Natural killer cell (primary cell): ENCODE measurements at regions not wholly inside any gene's neighbourhood (a gene's known extent, or its start where the extent isn't known, plus 50 kb on each side); places are given as distances from the start of the nearest gene placed in this dataset.

Experiments
- ATAC-seq, 3 donors: fragments of 150-1000 bp in 2 of 3; fragments of 200-7000 bp in 1 of 3; cut with Tn5 transposase; 1 replicate in 1 of 3; 2 replicates in 2 of 3; pipeline ENCODE4 v1.10.0; 2021; ENCODE audit warnings: mild to moderate bottlenecking in 2 of 3, moderate library complexity in 2 of 3
- DNase-seq, 2 donors: peaks; one replicate each; pipeline versions ENCODE4 v3.0.0 to v3.0.0-alpha.2; 2013 to 2021; ENCODE audit warnings: mixed read lengths in 1 of 2
- H3K27ac ChIP-seq: one replicate; pipeline ENCODE4 v1.5.1; 2013; ENCODE audit warnings: mild to moderate bottlenecking, low read length
- H3K27me3 ChIP-seq: one replicate; pipeline ENCODE4 v1.6.1; 2013; ENCODE audit warnings: low read length; ENCODE audit not compliant: control insufficient read depth, insufficient read depth
- H3K36me3 ChIP-seq: one replicate; pipeline ENCODE4 v1.6.1; 2013; ENCODE audit warnings: low read length; ENCODE audit not compliant: control insufficient read depth, insufficient read depth
- H3K4me1 ChIP-seq: one replicate; pipeline ENCODE4 v1.6.1; 2013; ENCODE audit warnings: low read length; ENCODE audit not compliant: control insufficient read depth, insufficient read depth
- H3K4me3 ChIP-seq: one replicate; pipeline ENCODE4 v1.5.1; 2013; ENCODE audit warnings: low read length
- H3K9me3 ChIP-seq: one replicate; pipeline ENCODE4 v1.6.1; 2013; ENCODE audit warnings: low read length; ENCODE audit not compliant: control insufficient read depth, insufficient read depth
- H3K27ac Mint-ChIP-seq, 2 donors: one replicate each; pipeline ENCODE4 v1.8.0; 2022; ENCODE audit warnings: mild to moderate bottlenecking in 2 of 2, mixed read lengths in 2 of 2, moderate library complexity in 1 of 2
- H3K27me3 Mint-ChIP-seq, 2 donors: one replicate each; pipeline ENCODE4 v1.8.0; 2022; ENCODE audit warnings: low read depth in 2 of 2, mixed read lengths in 2 of 2
- H3K36me3 Mint-ChIP-seq: one replicate; pipeline ENCODE4 v1.8.0; 2022; ENCODE audit warnings: mixed read lengths
- H3K4me1 Mint-ChIP-seq, 2 donors: one replicate each; pipeline ENCODE4 v1.8.0; 2022; ENCODE audit warnings: mixed read lengths in 2 of 2
- H3K4me3 Mint-ChIP-seq: one replicate; pipeline ENCODE4 v1.8.0; 2022; ENCODE audit warnings: mild to moderate bottlenecking, moderate library complexity, mixed read lengths
- H3K9me3 Mint-ChIP-seq, 2 donors: one replicate each; pipeline ENCODE4 v1.8.0; 2022; ENCODE audit warnings: mixed read lengths in 2 of 2
- WGBS: methylation state at CpG from one replicate; pipeline ENCODE4 v1.1.7; 2013; ENCODE audit warnings: missing lambda C conversion rate; ENCODE audit not compliant: insufficient coverage; 5-methylcytosine and 5-hydroxymethylcytosine counted together
- intact Hi-C: fragments of 100-400 bp; cut with micrococcal nuclease; formaldehyde crosslinking; loops from one replicate; pipeline ENCODE4 v1.14.2; 2022
- TF ChIP-seq, protein P1 (sequence below): fragments of 200-600 bp; IDR thresholded peaks from one replicate; pipeline ENCODE4 v1.8.0; 2022; ENCODE audit warnings: antibody characterized with exemption

DNA sequence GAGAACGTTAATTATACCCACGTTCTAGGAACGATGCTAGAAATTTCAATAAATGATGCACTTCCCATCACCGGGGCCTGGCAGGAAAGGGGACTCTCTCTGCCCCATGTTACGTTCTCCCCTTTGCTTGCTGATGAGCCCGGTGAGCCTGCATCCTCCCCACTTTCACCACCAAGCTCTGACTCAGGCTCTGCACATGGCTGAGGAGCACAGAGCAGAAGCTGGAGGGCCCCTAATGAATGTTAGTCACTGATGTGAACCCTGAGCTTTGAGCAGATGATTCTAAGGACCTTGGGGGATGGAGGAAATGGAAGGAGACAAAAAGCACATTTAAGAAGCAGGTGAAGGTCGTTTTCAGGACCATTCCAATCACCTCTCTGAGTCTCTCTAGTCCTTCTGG, 468.2 kb upstream of the ARID1B start:
- Histone ChIP-seq H3K27ac (no peak overlapping the region), H3K27me3 (no peaks in the 10 kb centered on the region), H3K9me3 (no peaks in the 10 kb centered on the region), H3K4me3 (no peak overlapping the region), H3K4me1 (no peaks in the 10 kb centered on the region), H3K36me3 (no peaks in the 10 kb centered on the region)
- no peak for DNase-seq
- H3K4me3 Mint-ChIP-seq = no peak overlapping the region
- H3K4me1 Mint-ChIP-seq = no peaks in the 10 kb centered on the region
- no peak for ATAC-seq
- WGBS = 76% methylated on average over 7 of the region's 7 CpGs
- no peak overlapping the region for H3K27ac Mint-ChIP-seq
- H3K9me3 Mint-ChIP-seq = peaks cover 0 to 2% of the 10 kb centered on the region in 2 donors
- no peaks in the 10 kb centered on the region for H3K36me3 Mint-ChIP-seq
- intact Hi-C loops = no loop called here
- TF ChIP-seq, protein P1, sequence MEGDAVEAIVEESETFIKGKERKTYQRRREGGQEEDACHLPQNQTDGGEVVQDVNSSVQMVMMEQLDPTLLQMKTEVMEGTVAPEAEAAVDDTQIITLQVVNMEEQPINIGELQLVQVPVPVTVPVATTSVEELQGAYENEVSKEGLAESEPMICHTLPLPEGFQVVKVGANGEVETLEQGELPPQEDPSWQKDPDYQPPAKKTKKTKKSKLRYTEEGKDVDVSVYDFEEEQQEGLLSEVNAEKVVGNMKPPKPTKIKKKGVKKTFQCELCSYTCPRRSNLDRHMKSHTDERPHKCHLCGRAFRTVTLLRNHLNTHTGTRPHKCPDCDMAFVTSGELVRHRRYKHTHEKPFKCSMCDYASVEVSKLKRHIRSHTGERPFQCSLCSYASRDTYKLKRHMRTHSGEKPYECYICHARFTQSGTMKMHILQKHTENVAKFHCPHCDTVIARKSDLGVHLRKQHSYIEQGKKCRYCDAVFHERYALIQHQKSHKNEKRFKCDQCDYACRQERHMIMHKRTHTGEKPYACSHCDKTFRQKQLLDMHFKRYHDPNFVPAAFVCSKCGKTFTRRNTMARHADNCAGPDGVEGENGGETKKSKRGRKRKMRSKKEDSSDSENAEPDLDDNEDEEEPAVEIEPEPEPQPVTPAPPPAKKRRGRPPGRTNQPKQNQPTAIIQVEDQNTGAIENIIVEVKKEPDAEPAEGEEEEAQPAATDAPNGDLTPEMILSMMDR = no peak
- peaks cover 0 to 9% of the 10 kb centered on the region in 2 donors for H3K27me3 Mint-ChIP-seq

DNA sequence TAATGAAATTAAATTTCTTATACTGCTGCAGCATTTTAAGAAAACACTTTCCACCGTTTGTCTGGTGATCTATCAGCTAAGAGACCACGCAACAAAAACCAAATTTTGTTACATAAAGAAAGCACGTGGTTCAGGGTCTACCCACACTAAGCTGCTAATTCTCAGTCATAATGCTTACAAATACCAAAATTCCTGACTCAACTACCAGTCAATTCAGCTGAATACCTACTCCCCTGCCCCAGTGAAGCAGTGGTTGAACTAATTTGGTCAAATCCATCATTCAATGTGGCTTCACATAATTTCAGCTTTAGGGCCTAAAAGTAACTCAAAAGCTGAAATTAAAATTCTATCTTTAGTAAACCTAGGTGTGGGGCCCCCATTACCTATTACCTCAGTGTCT, 468.6 kb upstream of the ARID1B start:
- Mint-ChIP-seq H3K4me3 (no peak overlapping the region), H3K4me1 (no peaks in the 10 kb centered on the region), H3K27me3 (peaks cover 0 to 9% of the 10 kb centered on the region in 2 donors), H3K9me3 (peaks cover 0 to 2% of the 10 kb centered on the region in 2 donors), H3K36me3 (no peaks in the 10 kb centered on the region), H3K27ac (no peak overlapping the region)
- no peak for ATAC-seq
- Histone ChIP-seq H3K27me3 (no peaks in the 10 kb centered on the region), H3K9me3 (no peaks in the 10 kb centered on the region), H3K36me3 (no peaks in the 10 kb centered on the region), H3K27ac (no peak overlapping the region), H3K4me1 (no peaks in the 10 kb centered on the region), H3K4me3 (no peak overlapping the region)
- TF ChIP-seq, protein P1 = no peak
- WGBS = 63% methylated on average over 3 of the region's 3 CpGs
- DNase-seq = no peak
- intact Hi-C loops = no loop called here

DNA sequence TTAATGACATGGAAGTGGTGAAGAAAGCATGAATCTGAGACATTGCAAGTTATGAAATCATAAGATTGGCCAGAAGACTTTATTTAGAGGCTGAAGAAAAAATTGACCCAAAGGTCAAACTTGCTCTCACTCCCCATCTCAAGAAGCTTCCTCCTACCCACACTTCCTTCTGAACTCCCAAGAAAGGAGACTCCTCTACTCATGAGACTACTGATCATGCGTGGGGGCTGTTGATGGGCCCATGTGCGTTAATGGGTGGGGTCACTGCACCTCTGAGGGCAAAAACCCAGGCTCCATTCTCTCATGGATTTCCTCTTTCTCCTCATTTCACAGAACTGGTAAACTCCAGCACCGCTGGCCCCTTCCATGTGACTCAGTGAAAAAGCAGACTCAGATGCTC, 470.6 kb upstream of the ARID1B start:
- Histone ChIP-seq H3K9me3 (no peaks in the 10 kb centered on the region), H3K36me3 (no peaks in the 10 kb centered on the region), H3K4me1 (no peaks in the 10 kb centered on the region), H3K27ac (no peak overlapping the region), H3K27me3 (no peaks in the 10 kb centered on the region), H3K4me3 (no peak overlapping the region)
- intact Hi-C loops = no loop called here
- no peaks in the 10 kb centered on the region for H3K9me3 Mint-ChIP-seq
- DNase-seq (no peak), ATAC-seq (no peak)
- 95% methylated on average over 3 of the region's 3 CpGs for WGBS
- no peak overlapping the region for H3K27ac Mint-ChIP-seq
- no peaks in the 10 kb centered on the region for H3K4me1 Mint-ChIP-seq
- TF ChIP-seq, protein P1 = no peak
- no peak overlapping the region for H3K4me3 Mint-ChIP-seq
- H3K27me3 Mint-ChIP-seq = peaks cover 0 to 6% of the 10 kb centered on the region in 2 donors
- no peaks in the 10 kb centered on the region for H3K36me3 Mint-ChIP-seq

DNA sequence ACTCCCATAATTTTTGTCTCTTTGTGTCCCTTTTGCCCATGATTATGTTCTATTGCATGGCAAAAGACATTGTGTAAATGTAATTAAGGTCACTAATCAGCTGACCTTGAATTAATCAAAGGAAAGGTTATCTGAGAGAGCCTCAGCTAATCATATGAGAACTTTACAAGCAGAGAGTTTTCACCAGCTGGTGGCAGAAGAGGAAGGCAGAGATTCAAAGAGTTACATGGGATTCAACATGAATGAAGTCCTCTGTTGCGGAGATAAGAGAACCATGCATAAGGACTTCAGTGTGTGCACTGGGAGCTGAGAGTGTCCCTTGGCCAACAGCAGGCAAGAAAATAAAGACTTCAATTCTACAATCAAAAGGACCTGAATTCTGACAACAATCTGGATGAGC, 494.1 kb upstream of the ARID1B start:
- no peaks in the 10 kb centered on the region for H3K36me3 Mint-ChIP-seq
- 100% methylated on average over 1 of the region's 1 CpG for WGBS
- Histone ChIP-seq H3K9me3 (no peaks in the 10 kb centered on the region), H3K27ac (no peak overlapping the region), H3K27me3 (no peaks in the 10 kb centered on the region), H3K36me3 (no peaks in the 10 kb centered on the region), H3K4me1 (peaks cover 2% of the 10 kb centered on the region), H3K4me3 (no peak overlapping the region)
- DNase-seq (no peak), ATAC-seq (no peak)
- intact Hi-C loops = no loop called here
- H3K27me3 Mint-ChIP-seq = peaks cover 3 to 5% of the 10 kb centered on the region in 2 donors
- H3K4me1 Mint-ChIP-seq = no peaks in the 10 kb centered on the region
- TF ChIP-seq, protein P1 = no peak
- H3K9me3 Mint-ChIP-seq = peaks cover under 1% of the 10 kb centered on the region in 2 donors
- no peak overlapping the region for H3K27ac Mint-ChIP-seq
- H3K4me3 Mint-ChIP-seq = no peak overlapping the region
